GDM1 (cell line): ENCODE measurements at regions not wholly inside any gene's neighbourhood (a gene's known extent, or its start where the extent isn't known, plus 50 kb on each side); places are given as distances from the start of the nearest gene placed in this dataset.
"Not testable (repeated sequence)": the region's sequence is repeated elsewhere in the genome, so short reads cannot be mapped to it uniquely, and the experiment has no call there.

Experiments
- DNase-seq: peaks from one replicate; lab custom pipeline; 2025; lab: John Stamatoyannopoulos, UW

DNA sequence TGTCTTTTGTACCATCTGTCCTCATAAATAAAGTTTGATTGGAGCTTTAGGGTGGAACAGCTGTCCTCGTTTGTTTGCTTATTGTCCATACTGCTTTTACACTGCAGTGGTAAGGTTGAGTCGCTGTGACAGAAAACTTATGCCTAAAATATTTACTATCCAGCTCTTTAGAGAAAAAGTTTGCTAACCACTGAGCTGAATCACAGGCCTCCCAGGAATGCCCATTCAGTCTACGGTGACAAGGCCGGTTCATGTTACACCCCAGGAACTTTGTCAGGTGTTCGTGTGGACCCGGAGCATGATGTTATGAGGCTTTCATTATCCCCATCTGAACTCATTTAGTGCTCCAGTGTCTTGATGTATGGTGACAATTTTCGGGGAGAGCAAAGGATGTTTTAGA is 401.1 kb downstream of the SAMD5 start:
- no peak for DNase-seq

DNA sequence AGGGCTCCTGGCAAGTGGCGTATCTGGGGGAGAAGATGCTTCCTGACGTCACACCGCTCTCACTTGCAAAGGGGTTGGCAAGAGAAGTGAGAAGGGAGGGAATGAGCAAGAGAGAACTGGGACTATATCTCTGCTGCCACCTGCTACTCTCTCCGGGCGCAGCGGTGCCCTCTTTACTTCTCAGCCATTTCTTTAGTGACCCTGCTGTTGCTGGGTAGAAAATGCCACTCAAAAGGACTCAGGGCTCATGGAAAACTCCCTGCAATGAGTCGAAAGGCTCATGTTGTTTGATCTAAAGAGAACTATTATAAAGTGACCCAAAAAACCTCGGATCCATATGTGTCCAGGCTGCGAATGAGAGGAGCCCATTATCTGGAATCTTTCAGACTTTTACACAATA is 401.8 kb downstream of the SAMD5 start:
- DNase-seq, result no peak

DNA sequence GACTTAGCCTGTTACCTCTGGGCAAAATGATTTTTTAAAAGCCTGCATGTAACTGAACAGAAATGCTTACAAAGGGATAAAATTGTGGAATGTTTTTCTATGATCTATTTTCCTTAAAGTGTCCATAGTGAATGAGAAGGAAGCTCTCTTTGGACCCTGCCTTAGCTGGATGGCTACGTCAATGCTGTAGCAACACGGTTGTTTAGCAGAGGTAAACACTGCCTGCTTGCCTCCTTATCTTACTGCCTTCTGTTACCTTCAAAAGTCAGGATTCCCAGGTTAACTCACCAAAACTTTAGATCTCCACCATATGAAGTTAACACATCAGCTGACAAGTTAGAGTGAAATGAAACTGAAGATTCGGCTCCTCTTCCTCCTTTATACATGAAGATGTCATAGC is 402.6 kb downstream of the SAMD5 start:
- DNase-seq, result no peak

DNA sequence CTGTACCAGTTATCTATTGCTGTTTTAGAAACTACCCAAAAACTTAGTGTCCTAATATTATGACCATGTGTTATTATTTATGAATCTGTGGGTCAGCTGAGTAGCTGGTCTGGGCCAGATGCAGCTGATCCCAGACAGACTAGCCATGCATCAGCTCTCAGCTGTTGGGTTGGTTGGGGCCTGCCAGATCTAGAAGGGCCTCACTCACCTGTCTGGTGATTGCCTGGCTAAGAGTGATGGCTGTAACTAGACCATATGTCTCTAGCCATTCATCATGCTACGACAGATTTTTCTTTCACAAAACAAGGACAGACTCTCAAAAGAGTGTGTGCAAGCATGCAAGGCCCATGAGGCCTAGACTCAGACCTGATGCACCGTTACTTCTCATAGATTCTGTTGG is 403.2 kb downstream of the SAMD5 start:
- DNase-seq, result no peak

DNA sequence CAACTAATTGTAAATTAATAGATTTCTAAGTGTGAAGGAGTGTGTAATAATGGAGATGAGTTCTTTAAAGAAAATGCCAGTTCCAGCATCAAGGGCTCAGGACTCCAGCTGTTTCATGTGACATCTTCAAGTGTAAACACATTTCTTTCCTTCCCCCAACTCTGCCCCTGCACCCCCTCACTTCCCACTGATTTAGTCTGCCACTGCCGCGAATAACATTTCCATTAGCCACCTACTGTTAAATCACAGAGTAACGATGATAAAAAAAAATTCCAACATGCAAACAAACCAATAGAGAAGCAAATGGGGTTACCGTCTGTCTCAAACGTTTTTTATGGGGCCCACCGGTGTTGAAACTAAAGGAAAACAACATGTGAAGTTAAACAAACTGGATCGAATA is 414.3 kb downstream of the SAMD5 start:
- DNase-seq, result no peak

DNA sequence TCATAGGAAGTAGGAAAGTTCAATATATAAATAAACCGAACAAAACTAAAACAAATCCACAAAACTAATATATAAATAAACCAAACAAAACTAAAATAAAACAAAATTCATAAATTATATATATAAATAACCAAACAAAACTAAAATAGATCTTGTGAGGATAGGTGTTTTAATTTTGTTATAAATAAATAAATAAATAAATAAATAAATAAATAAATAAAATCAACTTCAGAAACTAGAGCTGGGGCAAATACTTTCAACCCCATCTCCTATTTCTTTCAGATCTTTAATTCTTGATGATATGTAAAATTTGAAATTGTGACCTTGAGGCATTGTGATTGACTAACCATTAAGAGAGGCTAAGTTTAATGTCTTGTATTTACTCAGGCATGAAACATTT is 416.1 kb downstream of the SAMD5 start:
- no peak for DNase-seq

DNA sequence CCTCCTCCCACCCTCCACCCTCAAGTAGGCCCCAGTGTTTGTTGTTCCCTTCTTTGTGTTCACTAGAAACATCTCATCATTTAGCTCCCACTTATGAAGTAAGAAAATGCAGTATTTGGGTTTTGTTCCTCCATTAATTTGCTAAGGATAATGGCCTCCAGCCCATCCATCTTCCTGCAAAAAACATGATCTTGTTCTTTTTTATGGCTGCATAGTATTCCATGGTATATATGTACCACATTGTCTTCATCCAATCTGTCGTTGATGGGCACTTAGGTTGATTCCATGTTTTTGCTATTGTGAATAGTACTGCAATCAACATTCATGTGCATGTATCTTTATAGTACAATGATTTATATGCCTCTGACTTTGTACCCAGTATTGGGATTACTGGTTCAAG is 416.8 kb upstream of the SASH1 start:
- DNase-seq, result no peak

DNA sequence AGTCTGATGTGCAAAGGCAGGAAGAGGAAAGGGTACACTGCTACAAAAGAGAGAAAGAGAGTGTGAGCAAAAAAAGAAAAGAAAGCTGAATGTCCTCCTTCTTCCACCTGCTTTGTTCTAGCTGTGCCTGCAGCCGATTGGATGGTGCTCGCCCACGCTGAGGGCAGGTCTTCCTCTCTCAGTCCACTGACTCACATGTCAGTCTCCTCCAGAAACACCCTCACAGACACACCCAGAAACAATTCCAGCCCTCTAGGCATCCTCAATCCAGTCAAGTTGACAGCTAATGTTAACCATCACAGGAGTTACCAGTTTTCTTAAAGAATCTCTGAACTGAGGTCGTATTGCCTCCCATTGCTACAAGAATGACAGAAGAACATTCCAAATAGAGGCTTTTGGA is 411.9 kb upstream of the SASH1 start:
- no peak for DNase-seq

DNA sequence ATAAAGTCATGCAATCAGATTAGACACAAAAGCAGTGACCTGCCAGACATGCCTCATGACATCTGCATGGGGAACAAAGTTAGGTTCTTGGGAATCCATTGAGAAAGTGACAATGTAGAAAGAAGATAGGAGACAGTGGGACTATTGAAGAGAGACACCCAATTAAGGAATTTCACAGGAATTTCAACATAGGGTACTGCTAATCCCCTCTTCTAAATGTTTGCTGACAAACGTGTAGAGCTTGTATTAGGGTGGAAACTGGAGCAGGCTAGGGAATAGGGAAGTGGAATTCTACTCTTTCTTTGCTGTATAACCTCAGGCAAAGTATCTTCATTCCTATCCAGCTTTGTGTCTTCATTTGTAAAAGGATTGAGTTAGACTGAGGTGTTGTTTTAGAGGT is 409.4 kb upstream of the SASH1 start:
- DNase-seq, result no peak

DNA sequence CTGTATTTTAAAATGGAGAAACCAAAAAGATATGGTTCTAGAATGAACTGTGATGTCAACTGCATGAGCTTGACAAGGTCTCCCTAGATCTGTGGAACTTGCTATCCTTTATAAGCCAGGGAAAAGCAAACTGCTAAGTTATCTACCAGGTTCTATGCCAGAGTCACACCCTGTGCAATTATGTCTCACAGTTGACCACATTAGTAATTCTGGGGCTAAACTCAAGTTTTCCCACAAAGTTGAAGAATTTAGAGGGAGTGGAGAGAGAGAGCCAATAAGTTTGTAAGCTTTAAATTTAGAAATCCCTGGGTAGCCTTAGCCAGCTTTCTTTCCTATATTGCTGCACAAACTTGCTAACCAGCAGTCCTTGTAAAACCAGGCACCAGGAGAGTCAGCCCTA is 407.0 kb upstream of the SASH1 start:
- no peak for DNase-seq

DNA sequence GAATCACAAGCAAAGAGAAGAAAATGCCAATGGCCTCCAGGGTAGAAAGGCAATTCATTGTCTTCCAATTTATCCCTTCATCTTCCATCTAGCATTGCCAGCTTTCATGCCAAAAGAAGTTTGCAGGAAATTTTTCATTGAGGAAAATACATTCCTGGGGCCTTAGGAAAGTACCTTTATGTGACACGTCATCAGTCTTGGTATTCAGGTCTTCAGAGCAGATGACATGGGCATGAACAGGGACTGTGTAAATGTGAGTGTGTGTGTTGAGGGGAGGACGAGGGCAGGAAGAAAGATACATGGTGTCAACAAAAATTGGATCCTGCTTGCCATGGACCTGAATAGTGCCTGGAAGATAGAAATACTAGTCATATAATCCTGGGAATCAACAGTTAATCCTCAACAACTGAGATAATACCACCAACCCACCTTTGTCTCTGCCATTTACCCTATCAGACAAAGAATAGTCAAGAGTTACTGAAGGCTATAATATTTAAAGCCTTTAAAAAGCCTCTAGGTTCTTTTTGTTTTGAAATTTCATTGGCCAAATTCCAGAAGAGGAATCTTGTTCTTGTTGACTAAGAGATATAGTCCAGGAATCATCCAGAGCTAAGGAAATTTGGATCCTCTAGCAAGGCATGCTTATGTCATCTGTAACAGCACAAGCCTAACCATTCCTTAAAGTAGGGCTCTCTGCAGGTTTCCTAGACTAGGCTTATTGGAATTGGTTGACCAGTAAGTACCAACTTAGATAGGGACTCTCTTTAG is 405.8 kb upstream of the SASH1 start:
- no peak for DNase-seq

DNA sequence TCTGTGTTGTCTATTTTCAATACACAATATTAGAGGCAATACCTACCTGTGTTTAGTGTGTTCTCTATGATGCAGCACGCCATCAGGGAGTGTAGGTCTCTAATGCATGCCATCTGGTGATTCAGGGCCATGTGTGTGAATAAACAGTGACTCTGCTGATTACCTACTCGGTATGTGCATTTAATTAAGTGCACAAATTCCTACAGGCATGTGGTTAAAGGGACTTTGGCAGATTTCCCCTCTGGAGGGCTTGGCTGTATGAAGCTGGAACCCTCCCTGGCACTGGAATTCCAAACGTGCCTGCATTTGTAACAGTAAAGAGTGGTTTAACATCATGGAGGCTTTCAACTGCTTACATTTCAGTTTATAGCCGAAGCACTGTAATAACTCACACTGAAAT is 401.5 kb upstream of the SASH1 start:
- no peak for DNase-seq

DNA sequence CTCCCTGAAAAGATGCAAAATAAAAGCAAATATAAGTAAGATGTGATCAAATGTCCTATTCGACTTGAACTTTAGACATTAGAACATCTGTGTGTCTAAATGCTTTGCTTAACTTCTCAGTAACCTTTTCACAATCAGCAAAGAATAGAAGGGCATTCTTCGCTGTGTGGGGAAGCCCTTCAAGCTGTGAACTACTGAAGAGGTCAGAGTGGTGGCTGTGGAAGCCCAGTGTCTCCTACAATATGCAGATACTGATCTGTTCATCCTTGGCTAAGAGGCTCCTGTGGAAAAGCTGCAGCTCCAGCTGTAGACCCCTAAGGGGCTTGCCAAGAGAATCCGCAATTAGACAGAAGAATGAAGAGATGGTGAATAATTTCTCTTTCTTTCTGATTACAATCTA is 400.3 kb upstream of the SASH1 start:
- no peak for DNase-seq

DNA sequence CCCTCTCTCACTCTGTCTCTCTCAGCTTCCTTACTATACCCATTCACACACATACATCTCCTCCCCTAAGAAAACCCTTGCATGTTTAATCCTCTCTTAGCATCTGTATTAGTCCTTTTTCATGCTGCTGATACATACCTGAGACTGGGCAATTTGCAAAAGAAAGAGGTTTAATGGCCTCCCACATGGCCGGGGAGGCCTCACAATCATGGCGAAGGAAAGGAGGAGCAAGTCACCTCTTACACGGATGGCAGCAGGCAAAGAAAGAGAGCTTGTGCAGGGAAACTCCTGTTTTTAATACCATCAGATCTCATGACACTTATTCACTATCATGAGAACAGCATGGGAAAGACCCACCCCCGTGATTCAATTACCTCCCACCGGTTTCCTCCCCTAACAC is 398.5 kb upstream of the SASH1 start:
- DNase-seq, result no peak

DNA sequence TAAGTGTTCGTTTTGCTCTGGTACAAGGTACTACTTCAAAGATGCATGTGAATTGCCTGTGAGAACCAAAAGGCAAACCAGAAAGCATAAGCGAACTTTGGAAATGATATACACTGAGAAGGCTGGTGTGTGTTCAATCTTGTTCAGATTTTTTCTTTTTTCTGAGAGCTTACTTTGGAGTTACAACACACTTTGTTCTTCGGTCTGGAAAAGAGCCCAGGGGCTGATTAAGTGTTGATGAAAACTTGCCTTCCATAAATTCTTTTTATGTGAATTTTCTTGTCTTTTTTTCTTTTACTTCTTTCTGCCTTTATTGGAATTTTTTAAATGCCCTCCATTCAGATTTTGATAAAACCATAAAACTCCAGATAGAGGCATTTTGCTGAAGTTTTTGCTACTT is 395.1 kb upstream of the SASH1 start:
- DNase-seq, result no peak

DNA sequence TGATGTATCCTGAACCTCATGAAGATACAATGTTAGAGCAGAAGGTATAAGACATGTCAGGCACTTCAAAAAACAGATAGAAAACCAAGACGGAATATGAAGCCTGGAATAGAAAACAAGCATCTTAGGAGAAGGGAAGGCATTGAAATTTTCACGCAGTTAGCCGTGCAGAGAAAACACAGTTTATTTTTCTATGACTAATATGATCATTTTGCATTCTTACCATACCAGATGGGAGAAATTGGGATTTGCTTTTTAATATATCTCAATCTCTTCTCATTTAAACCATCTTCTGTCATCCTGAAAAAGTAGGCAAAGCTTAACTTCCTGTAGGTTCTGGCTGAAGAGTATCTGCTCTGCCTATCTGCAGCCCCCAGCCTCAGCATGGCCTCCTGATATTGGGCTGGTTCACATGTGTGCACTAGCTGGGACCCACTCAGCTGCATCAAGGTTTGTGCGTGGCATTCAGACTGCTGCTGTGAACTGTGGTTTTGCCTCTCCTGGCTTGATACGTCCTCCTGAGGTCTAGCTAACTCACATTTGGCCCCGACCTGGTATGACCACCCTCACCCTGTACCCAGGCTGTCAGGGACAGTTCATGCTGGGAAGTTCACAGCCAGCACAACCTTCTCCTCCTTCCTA is 392.5 kb upstream of the SASH1 start:
- no peak for DNase-seq

DNA sequence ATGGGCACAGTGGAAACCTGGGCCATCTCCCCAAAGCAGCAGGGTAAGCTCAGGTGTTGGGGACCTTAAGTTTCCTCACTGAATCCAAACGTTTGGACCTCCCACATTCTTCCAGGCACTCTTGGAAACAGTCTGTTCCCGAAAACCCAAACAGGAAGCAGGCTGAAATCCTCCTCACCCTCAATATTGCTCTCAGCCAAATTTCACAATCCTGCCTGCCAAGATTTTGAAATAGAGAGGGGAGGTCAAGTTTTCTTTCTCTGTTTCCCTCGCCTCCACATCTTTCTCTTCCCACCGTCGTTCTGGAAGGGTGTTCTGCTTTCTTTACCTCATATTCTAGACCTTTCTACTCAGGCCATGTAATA is 392.0 kb upstream of the SASH1 start:
- no peak for DNase-seq

DNA sequence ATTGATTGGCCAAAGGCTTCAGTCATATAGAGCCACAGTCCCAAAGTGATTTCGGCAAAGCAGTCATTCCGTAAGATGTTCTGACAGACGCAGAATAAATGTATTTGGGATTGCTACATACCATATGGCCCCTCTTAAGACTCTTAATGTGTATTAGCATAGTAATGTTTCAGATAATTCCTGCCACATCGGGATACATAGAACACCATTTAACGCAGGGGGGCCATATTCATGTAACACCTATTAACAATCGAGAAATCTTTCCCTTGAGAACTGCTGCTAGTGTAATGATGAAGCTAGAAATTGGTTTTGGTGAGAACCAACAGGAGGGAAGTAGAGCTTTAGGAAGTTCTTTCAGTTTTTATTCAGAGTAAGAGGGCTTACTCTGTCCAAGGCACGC is 390.9 kb upstream of the SASH1 start:
- no peak for DNase-seq

DNA sequence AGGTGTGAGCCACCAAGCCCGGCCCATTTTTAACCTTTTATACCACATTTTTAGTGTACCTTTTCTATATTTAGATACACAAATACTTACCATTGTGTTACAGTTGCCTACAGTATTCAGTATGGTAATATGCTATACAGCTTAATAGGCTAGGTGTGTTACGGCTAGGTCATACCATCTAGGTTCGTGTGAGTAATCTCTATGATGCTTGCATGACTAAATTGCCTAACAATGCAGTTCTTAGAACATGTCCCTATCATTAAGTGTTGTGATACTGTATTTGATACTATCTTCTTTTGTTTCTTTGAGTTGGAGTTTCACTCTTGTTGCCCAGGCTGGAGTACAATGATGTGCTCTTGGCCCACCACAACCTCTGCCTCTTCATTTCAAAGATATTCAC is 387.7 kb upstream of the SASH1 start:
- DNase-seq, result no peak

DNA sequence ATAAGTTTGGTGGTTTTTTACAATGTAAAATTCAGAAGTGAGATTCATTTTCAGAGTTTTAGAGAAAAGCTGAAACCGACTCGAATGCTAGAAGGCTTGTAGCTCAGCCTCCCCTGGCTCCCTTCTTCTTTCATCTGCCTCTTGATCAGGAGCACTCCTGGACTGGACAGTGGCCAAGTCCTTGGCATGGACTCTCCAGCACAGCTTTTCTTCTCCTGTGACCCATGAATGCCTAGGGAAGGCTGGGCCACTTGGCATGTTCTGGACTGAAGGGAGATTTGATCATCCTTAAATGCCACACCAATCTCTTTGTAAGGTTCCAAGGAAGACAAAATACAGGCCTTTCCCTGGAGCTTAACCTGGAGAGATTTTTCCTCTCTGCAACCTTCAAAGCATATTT is 384.0 kb upstream of the SASH1 start:
- no peak for DNase-seq

DNA sequence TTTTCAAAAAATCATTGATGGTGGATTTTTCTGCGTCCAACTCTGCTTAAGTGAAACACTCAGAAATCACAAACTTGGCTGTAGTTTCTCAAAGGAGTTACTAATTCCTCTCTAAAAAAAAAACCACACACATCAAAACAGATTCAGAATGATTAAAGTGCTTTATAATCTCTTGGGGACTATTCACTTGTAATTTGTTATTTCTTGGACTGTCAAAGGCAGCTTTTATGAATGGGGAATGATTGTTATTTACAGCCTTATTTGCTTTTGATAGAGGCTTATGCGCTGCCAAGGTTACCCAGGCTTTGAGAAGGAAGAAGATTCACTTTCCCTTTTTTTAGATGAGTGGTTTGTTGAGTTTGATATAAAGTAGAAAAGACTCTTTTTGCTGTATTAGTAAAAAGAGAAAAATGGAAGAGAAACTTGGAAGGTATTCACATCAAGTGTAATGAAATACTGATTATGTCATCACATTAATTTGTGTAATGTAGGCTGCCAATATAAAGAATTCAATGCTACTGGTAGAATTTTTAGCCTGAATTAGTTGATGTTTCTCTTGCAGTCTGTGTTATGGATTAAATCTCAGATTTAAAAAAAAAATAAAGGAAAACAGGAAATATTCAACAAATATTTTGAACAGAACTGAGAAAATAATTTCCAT is 381.0 kb upstream of the SASH1 start:
- no peak for DNase-seq

DNA sequence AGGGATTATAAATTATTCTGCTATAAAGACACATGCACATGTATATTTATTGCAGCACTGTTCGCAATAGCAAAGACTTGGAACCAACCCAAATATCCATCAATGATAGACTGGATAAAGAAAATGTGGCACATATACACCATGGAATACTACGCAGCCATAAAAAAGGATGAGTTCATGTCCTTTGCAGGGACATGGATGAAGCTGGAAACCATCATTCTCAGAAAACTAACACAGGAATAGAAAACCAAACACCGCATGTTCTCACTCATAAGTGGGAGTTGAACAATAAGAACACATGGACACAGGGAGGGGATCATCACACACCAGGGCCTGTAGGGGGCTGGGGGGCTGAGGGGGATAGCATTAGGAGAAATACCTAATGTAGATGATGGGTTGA is 377.2 kb upstream of the SASH1 start:
- not testable (repeated sequence) for DNase-seq

DNA sequence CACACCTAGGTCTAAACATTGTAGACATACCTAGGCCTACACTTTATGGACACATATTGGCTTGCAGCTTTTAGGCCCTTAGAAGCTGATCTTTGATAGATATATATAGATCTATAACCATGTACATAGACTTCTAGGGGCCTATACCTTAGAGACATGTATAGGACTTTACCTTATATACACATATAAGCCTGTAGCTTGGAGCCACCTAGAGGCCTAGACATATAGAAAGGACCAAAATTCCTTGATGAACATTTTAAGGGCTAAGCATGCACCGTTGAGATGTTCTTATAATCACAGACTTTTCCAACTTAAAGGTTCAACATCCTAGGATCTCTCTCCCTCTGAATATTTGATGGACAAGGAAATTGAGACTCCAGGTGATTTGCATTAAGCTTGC is 371.7 kb upstream of the SASH1 start:
- DNase-seq, result no peak

DNA sequence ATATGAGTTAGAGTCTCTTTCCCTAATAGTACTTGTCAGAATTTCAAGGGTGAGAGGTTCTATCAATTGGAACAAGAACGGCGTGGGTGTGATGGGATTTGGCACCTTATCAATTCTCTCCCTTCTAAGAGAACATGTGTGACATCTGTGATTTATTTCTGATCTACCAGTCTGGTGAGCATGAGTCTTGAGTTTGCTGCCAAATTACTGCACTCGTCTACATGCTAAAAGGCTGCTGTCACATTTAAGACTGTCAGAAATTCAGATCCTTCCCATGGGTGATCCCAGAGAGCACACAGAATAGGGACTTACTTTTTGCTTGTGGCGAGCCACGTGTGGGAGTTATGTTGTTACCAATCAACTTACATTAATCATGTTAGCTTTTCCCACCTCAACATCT is 370.2 kb upstream of the SASH1 start:
- no peak for DNase-seq
